ENCODE measurements at regions not wholly inside any gene's neighbourhood (a gene's known extent, or its start where the extent isn't known, plus 50 kb on each side); places are given as distances from the start of the nearest gene placed in this dataset.

DNA sequence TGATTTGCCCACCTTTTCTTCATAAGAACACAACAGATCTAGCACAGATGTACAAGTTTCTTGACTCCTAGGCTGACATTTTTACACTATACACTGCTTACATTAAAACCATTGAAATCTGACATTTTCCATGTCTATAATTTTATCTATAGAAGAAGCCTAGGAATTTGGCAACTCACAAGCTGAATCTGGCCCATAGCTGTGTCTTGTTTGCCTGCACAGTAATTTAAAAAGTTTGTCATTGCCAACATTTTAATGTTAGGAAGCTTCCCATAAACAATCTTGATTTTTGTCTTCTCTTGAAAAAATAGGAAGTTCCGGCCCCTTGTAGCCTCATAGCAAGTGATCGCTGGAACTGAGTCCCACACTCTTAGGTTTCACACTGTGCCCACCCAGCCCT, 394.6 kb upstream of the AZI2 start:
- no peak for DNase-seq

DNA sequence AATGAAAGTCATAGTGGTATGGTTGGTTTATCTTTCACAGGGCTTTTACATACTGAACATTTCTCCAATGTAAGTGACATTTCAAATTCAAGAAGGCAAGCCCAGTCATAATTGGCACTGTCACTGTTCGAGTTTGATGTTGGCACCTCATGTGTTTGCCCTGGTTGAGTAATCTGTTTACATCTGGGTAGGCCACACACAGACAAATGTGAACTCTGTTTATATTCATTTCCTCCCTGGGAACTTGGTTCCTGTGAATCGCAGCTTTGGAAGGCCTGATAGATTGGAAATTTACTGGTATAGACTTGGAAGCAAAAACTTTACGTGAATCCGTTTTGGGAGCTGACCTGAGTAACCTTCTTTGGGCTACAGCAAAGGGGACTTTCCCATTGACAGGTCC, 395.2 kb upstream of the AZI2 start:
- DNase-seq = no peak

DNA sequence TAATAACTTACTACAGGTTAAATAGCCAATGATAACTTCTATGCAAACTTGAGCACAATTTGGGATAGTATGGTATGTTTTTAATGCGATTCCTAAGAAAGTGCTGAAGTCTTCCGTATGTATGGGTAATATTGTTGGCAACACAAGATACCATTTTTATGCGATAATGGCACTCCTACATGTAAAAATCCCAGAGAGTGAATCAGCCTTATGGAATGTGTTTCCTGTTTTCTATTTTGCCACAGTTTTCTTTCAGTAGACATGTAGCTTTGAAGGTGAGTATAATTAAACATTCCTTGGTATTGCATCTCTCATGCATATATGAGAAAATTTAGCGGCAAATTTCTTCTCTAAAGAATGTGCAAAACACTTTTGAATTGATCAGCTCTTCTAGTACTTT, 396.8 kb upstream of the AZI2 start:
- no peak for DNase-seq

DNA sequence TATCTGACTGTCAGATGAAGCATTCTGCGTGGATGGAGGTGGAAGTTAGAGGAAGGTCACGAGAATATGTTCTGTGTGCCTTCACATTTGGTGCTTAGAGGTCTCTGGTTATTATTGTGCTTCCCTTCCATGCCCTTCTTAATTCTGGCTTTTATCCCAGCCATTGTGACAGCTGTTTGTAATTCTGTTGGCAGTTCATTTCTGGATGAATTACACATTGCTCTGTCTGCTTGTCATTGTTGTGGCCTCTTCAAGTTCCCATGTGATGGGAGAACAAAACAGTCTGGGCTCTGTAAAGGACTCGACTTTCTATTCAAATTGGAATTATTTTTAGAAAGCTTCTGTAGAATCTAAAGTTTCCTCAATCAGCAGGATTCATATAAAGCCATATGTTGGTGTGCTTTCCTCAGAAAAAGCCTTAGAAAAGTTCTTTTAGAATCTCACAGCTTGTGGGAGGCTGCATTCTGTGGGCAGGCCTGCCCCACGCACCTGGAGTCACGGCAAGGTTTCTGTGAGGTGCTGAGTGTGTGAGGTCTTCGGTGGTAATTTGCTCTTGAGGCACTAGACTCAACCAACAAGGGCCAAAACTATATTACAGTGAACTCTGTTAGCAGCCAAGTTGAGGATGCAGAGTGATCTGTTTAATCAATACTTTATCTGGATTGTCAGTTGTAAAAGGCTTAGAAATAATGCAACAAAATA, 397.4 kb upstream of the AZI2 start:
- no peak for DNase-seq

DNA sequence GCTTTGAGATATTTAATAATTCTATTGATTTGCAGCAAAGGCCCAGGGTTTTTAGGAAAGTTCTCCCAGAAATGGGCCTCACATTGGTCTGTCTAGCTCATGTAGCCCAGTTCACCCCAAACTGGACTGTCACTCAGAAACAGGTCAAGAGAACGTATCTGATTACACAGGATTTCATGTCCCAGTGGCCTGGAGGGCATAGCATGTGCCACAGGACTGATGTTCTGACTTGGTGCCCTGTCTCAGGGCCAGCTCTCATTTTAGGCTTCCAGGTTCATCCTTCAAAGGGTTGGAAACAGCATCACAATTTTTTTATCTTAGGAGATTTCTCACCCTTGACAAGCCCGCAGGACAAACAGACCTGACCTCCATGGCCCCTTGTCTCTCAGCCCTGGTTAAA, 398.4 kb upstream of the AZI2 start:
- DNase-seq = no peak

DNA sequence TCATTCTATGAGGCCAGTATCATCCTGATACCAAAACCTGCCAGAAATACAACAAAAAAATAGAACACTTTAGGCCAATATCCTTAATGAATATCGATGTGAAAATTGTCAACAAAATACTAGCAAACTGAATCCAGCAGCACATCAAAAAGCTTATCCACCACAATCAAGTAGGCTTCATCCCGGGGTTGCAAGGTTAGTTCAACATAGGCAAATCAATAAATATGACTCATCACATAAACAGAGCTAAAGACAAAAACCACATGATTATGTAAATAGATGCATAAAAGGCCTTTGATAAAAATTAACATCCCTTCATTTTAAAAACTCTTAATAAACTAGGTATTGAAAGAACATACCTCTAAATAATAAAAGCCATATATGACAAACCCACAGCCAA, 403.2 kb upstream of the AZI2 start:
- no peak for DNase-seq

DNA sequence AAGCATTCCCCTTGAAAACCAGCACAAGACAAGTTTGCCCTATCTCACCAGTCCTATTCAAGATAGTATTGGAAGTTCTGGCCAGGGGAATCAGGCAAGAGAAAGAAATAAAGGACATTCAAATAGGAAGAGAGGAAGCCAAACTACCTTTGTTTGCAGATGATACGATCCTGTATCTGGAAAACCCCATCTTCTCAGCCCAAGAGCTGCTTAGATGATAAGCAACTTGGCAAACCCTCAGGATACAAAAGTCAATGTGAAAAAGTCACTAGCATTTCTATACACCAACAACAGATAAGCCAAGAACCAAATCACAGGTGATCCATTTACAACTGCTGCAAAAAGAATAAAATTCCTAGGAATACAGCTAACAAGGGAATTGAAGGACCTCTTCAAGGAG, 403.7 kb upstream of the AZI2 start:
- DNase-seq = no peak

DNA sequence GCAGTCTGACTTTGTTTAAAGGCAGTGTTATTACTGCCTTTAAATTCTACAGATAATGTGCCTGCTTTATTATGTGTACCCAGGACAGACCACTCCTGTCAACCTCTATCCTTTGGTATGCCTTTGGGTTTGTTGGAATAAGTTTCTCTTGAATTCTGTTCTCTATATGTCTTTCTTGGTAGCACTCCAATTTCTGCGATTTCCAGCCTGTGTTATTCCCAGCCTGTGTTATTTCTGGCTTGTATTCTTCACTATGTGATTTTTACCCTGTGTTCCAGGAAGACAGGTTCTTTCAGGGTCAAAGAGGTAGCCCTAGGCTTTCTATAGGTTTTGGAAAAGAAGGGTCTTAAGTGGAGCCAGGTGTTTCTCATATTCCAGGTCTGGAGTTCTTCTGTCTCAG, 407.4 kb upstream of the AZI2 start:
- no peak for DNase-seq

DNA sequence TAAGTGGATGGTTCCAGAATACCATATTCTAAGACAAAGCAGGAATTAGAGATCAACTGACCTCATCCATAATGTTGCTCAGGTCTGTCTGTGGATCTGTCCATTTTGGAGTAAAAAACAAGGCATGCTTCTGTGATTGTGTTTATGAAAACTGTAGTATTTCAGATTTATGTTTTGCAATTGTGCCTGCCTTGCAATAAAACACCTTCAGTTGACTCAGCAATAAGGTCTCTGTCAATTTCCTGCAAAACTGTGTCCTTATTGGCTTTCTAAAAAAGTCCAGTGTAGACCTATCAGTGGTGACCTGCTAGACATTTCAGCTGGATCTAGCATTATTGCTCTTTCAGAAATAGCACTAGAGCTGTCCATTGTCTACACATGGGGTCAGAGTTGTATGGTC, 409.5 kb upstream of the AZI2 start:
- no peak for DNase-seq

DNA sequence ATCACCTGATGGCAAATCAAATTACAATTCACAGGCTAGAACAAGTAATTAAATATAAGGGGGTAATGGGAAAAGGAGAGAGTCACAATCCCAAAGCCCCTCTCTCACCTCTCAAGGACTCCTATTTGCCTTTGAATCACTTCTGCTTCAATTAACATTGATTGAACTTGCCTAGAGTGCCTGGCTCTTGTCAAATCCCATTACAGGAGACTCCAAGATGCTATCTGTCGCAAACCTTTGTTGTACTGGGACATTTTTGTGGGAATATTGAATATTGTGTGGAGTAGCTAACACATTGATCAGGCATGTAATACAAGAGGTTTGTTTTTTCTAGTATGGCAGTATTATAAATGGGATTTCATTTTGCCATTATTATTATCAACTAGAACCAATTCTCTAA, 412.8 kb upstream of the AZI2 start:
- DNase-seq = no peak

DNA sequence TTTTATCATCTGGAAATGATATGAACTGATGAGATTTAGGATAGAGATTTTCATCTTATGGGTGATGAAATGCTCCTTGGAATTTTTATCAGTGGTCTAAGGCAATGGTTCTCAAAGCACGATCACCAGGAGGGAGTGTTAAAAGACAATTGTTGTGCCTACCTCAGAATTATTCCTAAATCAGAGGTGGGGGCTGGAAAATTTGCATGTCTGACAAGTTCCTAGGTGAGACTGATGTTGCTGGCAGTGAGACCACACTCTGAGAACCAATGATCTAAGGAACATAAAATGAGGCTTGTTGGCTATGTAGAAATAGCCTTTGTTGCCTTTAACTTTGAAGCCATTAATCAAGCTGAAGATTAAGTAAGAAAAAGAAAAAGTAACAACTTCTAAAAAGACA, 416.6 kb upstream of the AZI2 start:
- no peak for DNase-seq

DNA sequence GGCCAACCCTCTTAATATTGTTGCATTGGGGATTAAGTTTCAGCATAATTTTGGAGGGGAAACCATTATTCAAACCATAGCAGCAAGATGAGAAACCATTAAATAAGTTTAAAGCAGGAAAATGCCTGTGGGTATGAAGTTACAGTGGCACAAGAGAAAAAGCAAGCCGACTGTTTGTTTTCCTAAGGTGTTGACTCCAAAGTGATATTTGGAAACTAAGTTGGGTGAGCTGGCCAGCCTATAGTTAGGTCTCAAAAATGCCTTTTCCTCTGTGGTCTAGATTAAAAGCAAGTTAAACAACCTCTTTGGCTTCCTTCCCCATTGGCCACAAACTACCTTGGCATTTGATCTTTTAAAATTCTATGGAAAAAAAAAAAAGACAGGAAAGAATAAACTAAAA, 419.8 kb upstream of the AZI2 start:
- no peak for DNase-seq

DNA sequence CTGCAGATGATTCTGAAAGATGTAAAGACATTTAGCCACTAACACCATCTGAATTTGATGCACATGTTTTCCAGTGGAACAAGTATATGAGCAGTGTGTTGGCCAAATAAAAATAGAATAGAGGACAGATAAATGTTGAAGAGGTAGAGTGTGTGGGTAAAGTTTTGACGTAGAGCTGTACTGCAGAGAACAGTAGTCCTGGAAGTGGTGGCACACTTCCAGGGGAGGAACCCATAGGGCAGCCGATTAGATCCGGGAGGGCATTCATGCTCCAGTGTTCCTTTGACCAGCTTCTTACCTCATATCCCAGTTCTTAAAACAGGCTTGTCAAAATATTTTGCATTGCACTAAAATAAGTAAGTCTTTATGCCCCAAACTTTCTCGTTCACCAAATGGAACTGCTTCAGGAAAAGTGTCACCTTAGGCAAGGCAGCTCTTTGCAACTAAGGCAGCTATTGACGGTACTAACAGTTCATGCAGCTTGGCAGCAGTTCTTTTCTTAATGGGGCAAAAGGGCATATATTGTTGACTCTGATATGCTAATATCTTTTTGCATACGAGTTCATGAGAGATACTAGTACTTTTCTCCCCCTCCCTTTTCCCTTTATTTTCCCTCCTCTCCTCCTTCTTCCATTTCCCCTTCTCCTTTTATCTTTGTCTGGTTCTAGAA, 429.3 kb upstream of the AZI2 start:
- DNase-seq = no peak

DNA sequence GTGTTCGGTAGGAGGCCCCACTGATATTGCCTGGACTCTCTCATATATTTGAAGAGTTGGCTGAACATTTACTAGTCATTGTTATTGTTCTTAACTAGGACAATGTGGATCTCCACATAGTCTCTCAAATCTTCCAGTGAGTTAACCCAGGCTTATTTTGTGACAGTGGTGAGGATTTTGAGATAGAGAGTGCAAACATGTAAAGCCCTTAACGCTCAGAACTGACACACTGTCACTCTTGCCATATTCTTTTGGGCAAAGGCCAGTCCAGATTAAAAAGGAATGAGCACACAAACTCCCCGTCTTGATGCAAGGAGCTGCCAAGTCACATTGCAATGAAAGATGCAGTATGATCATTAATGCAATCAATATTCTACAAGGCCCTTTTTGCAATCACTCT, 431.9 kb upstream of the AZI2 start:
- DNase-seq = no peak

DNA sequence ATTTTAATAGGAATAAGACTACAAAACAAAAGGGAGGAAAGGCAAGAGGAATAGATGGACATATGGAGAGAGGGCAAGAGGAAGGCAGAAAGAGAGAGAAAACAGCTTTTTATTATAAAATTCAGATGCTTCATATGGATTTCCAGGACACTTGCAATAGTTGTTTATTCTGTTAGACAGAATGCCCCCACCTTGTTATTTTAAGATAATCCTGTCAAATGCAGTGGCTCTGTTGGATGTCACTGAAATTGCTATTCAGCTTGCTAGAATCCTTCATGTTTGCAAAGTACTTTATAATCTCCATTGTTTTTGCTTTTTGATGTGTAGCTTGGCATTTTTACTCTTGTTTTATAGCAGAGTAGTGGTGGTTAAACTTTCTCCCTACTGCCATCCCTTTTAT, 432.4 kb upstream of the AZI2 start:
- no peak for DNase-seq

DNA sequence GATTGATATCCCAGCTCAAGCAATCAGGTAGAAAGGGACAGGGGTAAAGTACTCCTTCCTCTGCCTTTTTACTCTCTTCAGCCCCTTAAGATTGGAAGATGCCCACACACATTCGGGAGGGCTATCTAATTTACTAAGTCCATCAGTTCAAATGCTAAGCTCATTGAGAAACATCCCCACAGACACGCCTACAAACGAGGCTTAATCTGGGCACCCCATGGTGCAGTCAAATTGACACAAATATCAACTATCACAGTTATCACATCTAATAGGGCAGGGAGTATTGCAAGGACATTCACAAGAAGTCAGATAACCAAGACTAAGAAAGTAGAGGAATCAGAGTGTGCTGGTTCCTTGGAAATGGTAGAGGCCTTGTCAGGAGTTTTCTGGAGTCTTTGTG, 437.8 kb upstream of the AZI2 start:
- no peak for DNase-seq

DNA sequence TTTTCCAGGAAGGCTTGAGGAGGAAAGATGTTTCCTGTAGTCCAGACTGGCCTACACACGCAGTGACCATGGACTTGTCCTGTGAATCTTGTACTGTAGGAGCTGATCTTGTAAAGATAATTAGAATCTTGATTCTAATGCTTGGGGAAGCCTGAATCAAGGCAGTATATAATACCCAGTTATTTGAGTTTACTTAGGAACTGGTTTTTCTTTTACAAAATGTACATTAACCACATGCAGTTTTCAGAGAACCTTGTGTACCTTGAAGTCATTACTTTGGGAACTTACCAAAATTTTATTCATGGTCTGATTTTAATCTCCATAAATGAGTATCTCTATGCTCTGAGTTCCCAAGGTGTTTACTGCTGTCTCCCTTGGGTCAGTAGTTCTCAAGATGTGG, 439.9 kb upstream of the AZI2 start:
- no peak for DNase-seq

DNA sequence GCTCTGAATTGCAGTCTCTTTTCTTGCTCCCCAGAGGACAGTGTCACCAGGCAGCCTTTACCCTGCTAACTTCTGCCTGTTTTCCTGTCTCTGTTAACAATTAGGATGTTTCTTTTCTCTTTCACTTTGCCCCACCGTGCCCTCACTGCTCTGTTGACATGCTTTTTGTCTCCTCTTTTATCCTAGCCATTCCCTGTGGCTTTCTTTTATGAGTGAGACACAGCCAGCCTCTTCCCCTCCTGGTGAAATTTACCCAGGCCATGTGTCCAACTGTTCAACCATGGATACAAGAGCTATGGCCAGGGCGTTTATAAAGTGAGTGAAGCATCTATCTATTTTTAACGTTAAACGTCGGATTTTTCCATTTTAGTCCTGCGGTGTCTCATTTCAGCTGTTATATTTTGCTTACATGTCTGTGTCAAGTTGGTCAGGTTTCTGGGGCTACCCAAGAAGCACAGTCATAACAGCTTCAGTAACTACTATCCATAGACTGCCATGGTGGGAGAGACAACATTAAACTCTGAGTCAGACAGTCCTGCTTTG, 443.2 kb upstream of the AZI2 start:
- DNase-seq = no peak

DNA sequence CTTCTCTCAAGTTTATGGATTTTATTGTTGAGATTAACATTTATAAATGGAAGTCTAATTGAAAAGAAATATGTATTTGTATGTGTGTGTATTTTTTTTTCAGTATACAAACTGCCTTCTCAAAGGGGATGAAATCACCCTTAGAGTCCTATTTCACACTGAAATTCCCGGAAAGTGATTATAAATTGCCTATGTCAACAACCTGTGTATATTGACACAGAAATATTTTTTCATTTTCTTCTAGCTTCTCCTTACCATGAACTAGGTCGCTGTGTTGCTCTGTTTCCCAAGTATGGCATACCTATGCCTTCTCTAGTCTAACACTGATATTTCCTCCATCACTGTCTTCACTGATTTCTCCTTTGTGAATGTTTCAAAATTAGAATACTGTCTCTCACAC, 444.0 kb upstream of the AZI2 start:
- no peak for DNase-seq

DNA sequence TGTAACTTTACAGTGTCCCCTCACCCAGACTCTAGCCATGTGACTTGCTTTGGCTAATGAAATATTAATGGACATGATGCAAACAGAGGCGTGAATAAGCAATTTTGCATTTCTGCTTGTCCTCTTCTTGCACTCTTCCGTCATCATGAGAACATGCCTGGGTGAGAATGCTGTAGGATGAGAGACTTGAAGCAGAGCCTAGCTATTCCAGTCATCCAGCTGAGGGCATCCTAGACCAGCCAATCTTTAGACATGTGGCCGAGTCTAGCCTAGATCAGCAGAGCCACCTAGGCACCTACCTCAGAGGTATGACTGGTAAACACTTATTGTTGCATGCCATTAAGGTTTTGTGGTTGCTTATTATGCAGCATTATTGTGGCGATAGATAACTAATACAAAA, 450.5 kb upstream of the AZI2 start:
- no peak for DNase-seq

DNA sequence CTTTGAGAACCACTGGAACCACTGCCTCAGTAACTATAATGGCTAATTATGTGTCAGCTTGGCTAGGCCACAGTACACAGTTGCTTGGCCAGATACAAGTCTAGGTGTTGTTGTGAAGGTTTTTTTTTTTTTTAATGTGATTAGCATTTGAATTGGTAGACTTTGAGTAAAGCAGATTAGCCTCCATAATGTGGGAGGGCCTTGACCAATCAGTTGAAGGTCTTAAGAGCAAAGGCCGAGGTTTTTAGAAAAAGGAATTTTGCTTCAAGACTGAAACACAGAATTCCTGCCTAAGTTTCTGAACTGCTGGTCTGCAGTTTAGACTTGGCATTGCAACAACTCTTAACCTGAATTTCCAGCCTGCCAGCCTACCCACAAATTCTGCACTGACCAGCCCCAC, 451.6 kb upstream of the AZI2 start:
- DNase-seq = no peak

DNA sequence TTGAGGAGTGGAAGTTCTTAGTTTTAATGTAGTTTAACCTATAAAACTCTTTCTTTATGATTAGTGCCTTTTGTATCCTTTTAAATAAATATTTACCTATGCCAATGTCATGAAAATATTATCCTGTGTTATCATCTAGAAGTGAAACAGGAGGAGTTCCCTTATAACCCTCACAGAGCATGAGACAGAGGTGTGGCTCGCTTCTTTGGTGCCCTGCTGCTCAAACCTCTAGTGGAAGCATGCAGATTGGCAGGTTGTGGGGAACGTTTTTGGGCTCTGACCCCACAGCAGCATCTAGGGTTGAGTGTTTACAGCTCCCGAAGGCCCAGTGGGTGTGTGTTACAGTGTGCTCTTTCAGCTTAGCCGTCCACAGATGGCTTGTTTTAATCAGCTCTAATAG, 459.4 kb upstream of the AZI2 start:
- DNase-seq = no peak

DNA sequence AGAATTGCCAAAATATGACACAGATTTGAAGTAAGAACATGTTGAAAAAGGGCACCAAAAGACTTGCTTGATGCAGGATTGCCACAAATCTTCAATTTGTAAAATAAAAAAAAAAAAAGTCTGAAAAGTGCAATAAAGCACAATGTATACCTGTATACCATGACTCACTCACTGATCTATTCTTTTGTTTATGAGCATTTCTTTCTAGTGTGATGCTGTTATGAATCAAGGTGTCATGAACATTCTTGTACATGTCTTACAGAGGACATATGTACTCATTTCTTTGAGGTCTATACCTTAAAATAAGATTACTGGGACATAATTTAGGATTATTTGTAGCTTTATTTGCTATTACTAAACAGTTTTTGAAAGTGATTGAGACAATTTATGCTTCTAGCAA, 464.9 kb upstream of the RBMS3 start:
- DNase-seq = no peak

DNA sequence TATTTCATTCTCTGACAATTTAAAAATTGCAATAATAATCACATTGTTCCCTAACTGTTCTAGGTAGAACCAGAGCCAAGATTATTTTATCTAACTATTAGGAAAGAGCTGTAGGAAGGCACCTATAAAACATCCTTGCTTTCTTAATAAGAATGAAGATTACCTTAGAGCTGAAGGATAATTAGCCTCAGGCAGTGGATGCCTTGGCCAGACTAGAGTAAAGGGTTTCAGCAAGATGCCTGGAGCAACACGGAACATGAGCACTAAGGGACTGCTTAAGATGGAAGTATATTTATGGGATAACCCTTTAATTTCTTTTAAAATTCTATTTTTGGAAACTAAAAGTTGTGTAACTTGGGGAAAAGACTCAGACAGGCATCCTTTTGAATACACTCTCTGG, 456.6 kb upstream of the RBMS3 start:
- no peak for DNase-seq

DNA sequence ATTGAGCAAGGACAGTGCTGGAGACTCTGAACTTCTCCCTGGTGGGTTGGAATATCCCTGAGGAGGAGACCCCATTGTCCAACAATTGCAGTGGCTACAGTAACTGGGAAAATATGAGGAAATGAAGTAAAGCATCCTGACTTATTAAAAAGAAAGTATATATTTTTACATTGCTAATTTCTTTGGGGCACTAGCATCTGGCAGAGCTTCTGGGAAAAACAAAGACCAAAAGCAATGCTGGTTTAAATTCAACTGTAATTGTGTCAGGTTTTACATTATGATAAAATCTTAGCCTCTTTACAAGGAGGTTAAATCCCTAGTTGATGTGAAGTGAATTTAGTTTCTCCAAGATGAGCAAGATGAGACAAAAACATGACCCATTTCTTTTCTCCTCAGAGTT, 454.0 kb upstream of the RBMS3 start:
- DNase-seq = no peak
